PC-3 (cell line): ENCODE measurements at regions not wholly inside any gene's neighbourhood (a gene's known extent, or its start where the extent isn't known, plus 50 kb on each side); places are given as distances from the start of the nearest gene placed in this dataset.

Source experiments
- ATAC-seq: fragments of 200-7000 bp; cut with Tn5 transposase; 2 replicates; pipeline ENCODE4 v1.9.1; 2020; ENCODE audit warnings: mild to moderate bottlenecking, moderate library complexity
- BruUV-seq: library from RNA; stranded (reverse); fragments of 400-500 nt; replicated peaks from 2 replicates; lab custom pipeline; 2021; lab: Mats Ljungman, UMichigan
- CTCF ChIA-PET: fragments of 300-600 bp; sonication (Branson Sonifier 250); formaldehyde crosslinking; loops from one replicate; lab custom pipeline; 2022; ENCODE audit warnings: antibody characterized with exemption; lab: Charles Lee
- POLR2A ChIA-PET: fragments of 300-600 bp; sonication (Branson Sonifier 250); formaldehyde crosslinking; loops from one replicate; lab custom pipeline; 2022; ENCODE audit warnings: antibody characterized with exemption; ENCODE audit not compliant: unreplicated experiment; lab: Charles Lee
- DNase-seq: peaks from one replicate; pipeline ENCODE4 v3.0.0-alpha.2; 2015
- H2AFZ ChIP-seq: fragments of 300-600 bp; sonication (generic); 2 replicates; pipeline ENCODE4 v1.6.0; 2016; ENCODE audit warnings: antibody characterized with exemption, low read length
- H3F3A ChIP-seq: fragments of 300-600 bp; sonication (generic); one replicate; pipeline ENCODE4 v1.6.0; 2017; ENCODE audit warnings: antibody characterized with exemption, low read length, control low read depth, mild to moderate bottlenecking; ENCODE audit not compliant: unreplicated experiment
- H3K27ac ChIP-seq: fragments of 300-600 bp; sonication (generic); 2 replicates; pipeline ENCODE4 v1.5.1; 2016; ENCODE audit warnings: mild to moderate bottlenecking, low read length
- H3K27me3 ChIP-seq: fragments of 300-600 bp; sonication (generic); 2 replicates; pipeline ENCODE4 v1.6.1; 2016; ENCODE audit warnings: low read length, mixed read lengths
- H3K36me3 ChIP-seq: fragments of 300-600 bp; sonication (generic); 2 replicates; pipeline ENCODE4 v1.6.1; 2016; ENCODE audit warnings: low read depth, mixed run types, low read length, mixed read lengths
- H3K4me1 ChIP-seq: fragments of 300-600 bp; sonication (generic); 2 replicates; pipeline ENCODE4 v1.5.1; 2016; ENCODE audit warnings: low read length; ENCODE audit not compliant: insufficient read depth
- H3K4me2 ChIP-seq: fragments of 300-600 bp; sonication (generic); 2 replicates; pipeline ENCODE4 v1.6.0; 2016; ENCODE audit warnings: low read length
- H3K4me3 ChIP-seq: fragments of 300-600 bp; sonication (generic); 2 replicates; pipeline ENCODE4 v1.5.1; 2016; ENCODE audit warnings: mild to moderate bottlenecking, low read length, mixed read lengths
- H3K79me2 ChIP-seq: fragments of 300-600 bp; sonication (generic); 2 replicates; pipeline ENCODE4 v1.6.1; 2017; ENCODE audit warnings: low read length, mixed read lengths
- H3K9ac ChIP-seq: fragments of 300-600 bp; sonication (generic); 2 replicates; pipeline ENCODE4 v1.6.0; 2016; ENCODE audit warnings: mild to moderate bottlenecking, low read length
- H3K9me2 ChIP-seq: fragments of 300-600 bp; sonication (generic); replicated peaks from 2 replicates; pipeline ENCODE4 v1.6.1; 2016; ENCODE audit warnings: mixed run types, low read length, mixed read lengths
- H3K9me3 ChIP-seq: fragments of 300-600 bp; sonication (generic); 2 replicates; pipeline ENCODE4 v1.6.1; 2016; ENCODE audit warnings: low read length, mixed read lengths
- H4K20me1 ChIP-seq: fragments of 300-600 bp; sonication (generic); 2 replicates; pipeline ENCODE4 v1.6.1; 2016; ENCODE audit warnings: low read length, mixed read lengths
- EZH2 ChIP-seq: fragments of 300-600 bp; sonication (generic); IDR thresholded peaks from one replicate; pipeline ENCODE4 v1.6.1; 2017; ENCODE audit warnings: antibody characterized with exemption, mild to moderate bottlenecking, low read length; ENCODE audit not compliant: unreplicated experiment
- EZH2phosphoT487 ChIP-seq: fragments of 300-600 bp; sonication (generic); IDR thresholded peaks from 2 replicates; pipeline ENCODE4 v1.6.1; 2018; ENCODE audit warnings: mild to moderate bottlenecking, antibody characterized with exemption, low read length, borderline replicate concordance
- intact Hi-C: fragments of 100-400 bp; cut with micrococcal nuclease; formaldehyde crosslinking; loops from 2 replicates; pipeline ENCODE4 v1.9.0; 2023
- TF ChIP-seq, protein P1 (sequence below): fragments of 300-600 bp; sonication (generic); conservative IDR thresholded peaks from 2 replicates; pipeline ENCODE4 v1.5.1; 2017; ENCODE audit warnings: antibody characterized with exemption, low read depth, mild to moderate bottlenecking, low read length

DNA sequence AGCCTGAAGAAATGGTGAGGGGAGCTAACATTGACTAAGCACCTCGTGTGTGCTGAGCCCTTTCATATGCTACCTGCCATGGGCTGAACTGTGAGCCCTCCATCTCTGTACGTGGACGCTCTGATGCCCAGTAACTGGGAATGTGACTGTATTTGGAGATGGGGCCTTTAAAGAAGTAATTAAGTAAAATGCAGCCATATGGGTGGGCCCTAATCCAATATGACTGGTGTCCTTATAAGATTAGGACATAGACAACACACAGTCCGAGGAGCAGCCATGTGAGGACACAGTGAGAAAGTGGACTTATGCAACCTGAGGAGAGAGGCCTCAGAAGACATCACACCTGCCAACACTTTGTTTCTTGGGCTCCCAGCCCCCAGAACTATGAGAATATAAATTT, 92.7 kb upstream of the ATP1B1 start:
- DNase-seq (no peak), ATAC-seq (no peak)
- H3K4me2 ChIP-seq, result no peak overlapping the region
- H2AFZ ChIP-seq, result no peak overlapping the region
- no peaks in the 10 kb centered on the region for H4K20me1 ChIP-seq
- no peaks in the 10 kb centered on the region for H3K9me2 ChIP-seq
- H3K9me3 ChIP-seq, result no peaks in the 10 kb centered on the region
- H3K27me3 ChIP-seq, result no peaks in the 10 kb centered on the region
- no peak overlapping the region for H3K4me3 ChIP-seq
- ChIA-PET CTCF (no interaction called here), POLR2A (no interaction called here)
- no peak overlapping the region for H3K27ac ChIP-seq
- TF ChIP-seq EZH2 (no peak), EZH2phosphoT487 (no peak)
- TF ChIP-seq, protein P1, sequence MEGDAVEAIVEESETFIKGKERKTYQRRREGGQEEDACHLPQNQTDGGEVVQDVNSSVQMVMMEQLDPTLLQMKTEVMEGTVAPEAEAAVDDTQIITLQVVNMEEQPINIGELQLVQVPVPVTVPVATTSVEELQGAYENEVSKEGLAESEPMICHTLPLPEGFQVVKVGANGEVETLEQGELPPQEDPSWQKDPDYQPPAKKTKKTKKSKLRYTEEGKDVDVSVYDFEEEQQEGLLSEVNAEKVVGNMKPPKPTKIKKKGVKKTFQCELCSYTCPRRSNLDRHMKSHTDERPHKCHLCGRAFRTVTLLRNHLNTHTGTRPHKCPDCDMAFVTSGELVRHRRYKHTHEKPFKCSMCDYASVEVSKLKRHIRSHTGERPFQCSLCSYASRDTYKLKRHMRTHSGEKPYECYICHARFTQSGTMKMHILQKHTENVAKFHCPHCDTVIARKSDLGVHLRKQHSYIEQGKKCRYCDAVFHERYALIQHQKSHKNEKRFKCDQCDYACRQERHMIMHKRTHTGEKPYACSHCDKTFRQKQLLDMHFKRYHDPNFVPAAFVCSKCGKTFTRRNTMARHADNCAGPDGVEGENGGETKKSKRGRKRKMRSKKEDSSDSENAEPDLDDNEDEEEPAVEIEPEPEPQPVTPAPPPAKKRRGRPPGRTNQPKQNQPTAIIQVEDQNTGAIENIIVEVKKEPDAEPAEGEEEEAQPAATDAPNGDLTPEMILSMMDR, result no peak
- no TSS peak for BruUV-seq
- intact Hi-C loops, result no loop called here
- no peaks in the 10 kb centered on the region for H3K36me3 ChIP-seq
- H3F3A ChIP-seq, result no peaks in the 10 kb centered on the region
- H3K4me1 ChIP-seq, result no peaks in the 10 kb centered on the region
- H3K9ac ChIP-seq, result no peak overlapping the region
- H3K79me2 ChIP-seq, result no peaks in the 10 kb centered on the region

DNA sequence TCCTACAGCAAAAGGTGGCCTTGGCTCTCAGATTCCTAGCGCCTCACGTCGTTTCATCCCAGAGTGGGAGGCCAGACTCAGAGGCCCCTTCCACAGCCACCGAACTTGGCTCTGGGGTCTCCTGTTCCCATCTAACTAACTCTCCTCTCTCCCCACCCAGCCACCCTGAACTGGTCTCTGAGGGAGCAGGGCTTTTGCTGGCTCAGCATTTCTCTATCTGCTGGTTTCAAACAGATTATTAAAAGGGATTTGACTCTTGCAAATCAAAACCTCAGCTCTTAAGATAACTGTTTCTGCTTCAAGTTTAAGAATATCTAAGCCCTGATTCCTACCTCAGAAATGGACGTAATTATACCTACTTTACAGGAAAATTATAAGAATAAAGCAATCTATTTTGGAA, 91.0 kb upstream of the ATP1B1 start:
- Histone ChIP-seq H3K27ac (no peak overlapping the region), H3K27me3 (no peaks in the 10 kb centered on the region), H3K4me2 (no peak overlapping the region), H3K36me3 (no peaks in the 10 kb centered on the region), H4K20me1 (no peaks in the 10 kb centered on the region), H3K9me2 (no peaks in the 10 kb centered on the region), H3K4me1 (no peaks in the 10 kb centered on the region), H3K79me2 (no peaks in the 10 kb centered on the region), H3K9me3 (no peaks in the 10 kb centered on the region), H3K4me3 (no peak overlapping the region), H3K9ac (no peak overlapping the region), H2AFZ (no peak overlapping the region), H3F3A (no peaks in the 10 kb centered on the region)
- POLR2A ChIA-PET, result no interaction called here
- no TSS peak for BruUV-seq
- CTCF ChIA-PET, result no interaction called here
- intact Hi-C loops, result no loop called here
- ATAC-seq (no peak), DNase-seq (no peak)
- TF ChIP-seq, protein P1, result no peak
- TF ChIP-seq EZH2phosphoT487 (no peak), EZH2 (no peak)

DNA sequence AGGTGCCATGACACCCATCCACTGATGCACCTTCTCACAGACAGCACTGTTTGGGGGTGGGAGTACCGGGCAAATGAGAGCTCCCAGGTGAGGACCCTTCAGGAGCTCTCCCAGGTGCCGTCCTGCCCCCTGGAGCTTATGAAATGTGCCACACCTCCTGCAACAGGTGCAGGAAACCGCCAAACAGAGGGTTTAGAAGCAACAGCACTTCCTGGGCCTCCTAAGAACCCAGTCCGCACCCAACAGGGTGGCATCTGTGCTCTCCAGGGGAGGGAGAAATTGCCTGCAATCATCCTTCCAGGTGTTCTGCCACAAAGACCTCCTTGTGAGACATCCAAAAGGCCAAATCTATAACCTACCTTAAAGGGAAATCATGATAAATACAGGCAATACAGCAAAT, 87.7 kb upstream of the ATP1B1 start:
- H2AFZ ChIP-seq, result no peak overlapping the region
- H3K9me3 ChIP-seq, result no peaks in the 10 kb centered on the region
- TF ChIP-seq, protein P1, result no peak
- no peak for TF ChIP-seq EZH2
- no peak for TF ChIP-seq EZH2phosphoT487
- H3K36me3 ChIP-seq, result no peaks in the 10 kb centered on the region
- H4K20me1 ChIP-seq, result no peaks in the 10 kb centered on the region
- no peak overlapping the region for H3K4me3 ChIP-seq
- H3K79me2 ChIP-seq, result no peaks in the 10 kb centered on the region
- no peaks in the 10 kb centered on the region for H3F3A ChIP-seq
- H3K9ac ChIP-seq, result no peak overlapping the region
- ATAC-seq, result no peak
- no peak overlapping the region for H3K4me2 ChIP-seq
- intact Hi-C loops, result no loop called here
- no peak overlapping the region for H3K27ac ChIP-seq
- ChIA-PET CTCF (no interaction called here), POLR2A (no interaction called here)
- DNase-seq, result no peak
- no TSS peak for BruUV-seq
- no peaks in the 10 kb centered on the region for H3K9me2 ChIP-seq
- H3K27me3 ChIP-seq, result no peaks in the 10 kb centered on the region
- no peaks in the 10 kb centered on the region for H3K4me1 ChIP-seq
